Progenitor cell of endocrine pancreas (in vitro differentiated cells): ENCODE measurements at regions not wholly inside any gene's neighbourhood (a gene's known extent, or its start where the extent isn't known, plus 50 kb on each side); places are given as distances from the start of the nearest gene placed in this dataset.

Experiments used
- DNase-seq: peaks from one replicate; pipeline ENCODE4 v3.0.0; 2021; ENCODE audit warnings: low spot score; ENCODE audit not compliant: unreplicated experiment
- H3K27ac Mint-ChIP-seq: 2 replicates; pipeline ENCODE4 v1.8.0; 2021; ENCODE audit warnings: mild to moderate bottlenecking, moderate library complexity, mixed read lengths
- H3K27me3 Mint-ChIP-seq: 2 replicates; pipeline ENCODE4 v1.8.0; 2021; ENCODE audit warnings: mixed read lengths
- H3K36me3 Mint-ChIP-seq: 2 replicates; pipeline ENCODE4 v1.8.0; 2022; ENCODE audit warnings: mixed read lengths; ENCODE audit not compliant: insufficient read depth
- H3K4me1 Mint-ChIP-seq: 2 replicates; pipeline ENCODE4 v1.8.0; 2021; ENCODE audit warnings: low read depth, mixed read lengths
- H3K4me3 Mint-ChIP-seq: 2 replicates; pipeline ENCODE4 v1.8.0; 2021; ENCODE audit warnings: low read depth, mild to moderate bottlenecking, moderate library complexity, mixed read lengths
- H3K9me3 Mint-ChIP-seq: 2 replicates; pipeline ENCODE4 v1.8.0; 2021; ENCODE audit warnings: low read depth, mixed read lengths
- CTCF ChIP-seq: fragments of 200-600 bp; sonication (generic); IDR thresholded peaks from one replicate; pipeline ENCODE4 v1.5.0; 2021; ENCODE audit warnings: antibody characterized with exemption, mild to moderate bottlenecking; ENCODE audit not compliant: unreplicated experiment

GRCh38 chr10:128499486-128499885 lies 373.3 kb upstream of the MKI67 start:
- Mint-ChIP-seq H3K27me3 (peaks cover 4% of the 10 kb centered on the region), H3K4me1 (no peaks in the 10 kb centered on the region), H3K4me3 (no peak overlapping the region), H3K9me3 (no peaks in the 10 kb centered on the region), H3K36me3 (no peaks in the 10 kb centered on the region), H3K27ac (no peak overlapping the region)
- no peak for TF ChIP-seq CTCF
- no peak for DNase-seq

- H3K4me3 Mint-ChIP-seq, result no peak overlapping the region
- peaks cover 4% of the 10 kb centered on the region for H3K27me3 Mint-ChIP-seq
- H3K9me3 Mint-ChIP-seq, result no peaks in the 10 kb centered on the region
These were observed 373.7 kb upstream of the MKI67 start for GRCh38 chr10:128499956-128500355.

GRCh38 chr10:128500642-128501041 lies 374.4 kb upstream of the MKI67 start:
- no peak for TF ChIP-seq CTCF
- H3K27me3 Mint-ChIP-seq, result peaks cover 8% of the 10 kb centered on the region
- no peaks in the 10 kb centered on the region for H3K4me1 Mint-ChIP-seq
- H3K27ac Mint-ChIP-seq, result no peak overlapping the region
- no peak overlapping the region for H3K4me3 Mint-ChIP-seq
- no peaks in the 10 kb centered on the region for H3K9me3 Mint-ChIP-seq
- no peak for DNase-seq
- H3K36me3 Mint-ChIP-seq, result no peaks in the 10 kb centered on the region

More at GRCh38 chr10:128499956-128500355, 373.7 kb upstream of the MKI67 start:
- TF ChIP-seq CTCF, result no peak
- H3K4me1 Mint-ChIP-seq, result no peaks in the 10 kb centered on the region
- DNase-seq, result no peak
- no peak overlapping the region for H3K27ac Mint-ChIP-seq
- no peaks in the 10 kb centered on the region for H3K36me3 Mint-ChIP-seq

- peaks cover 17% of the 10 kb centered on the region for H3K27me3 Mint-ChIP-seq
- H3K4me1 Mint-ChIP-seq, result no peaks in the 10 kb centered on the region
- no peaks in the 10 kb centered on the region for H3K36me3 Mint-ChIP-seq
- TF ChIP-seq CTCF, result no peak
- H3K4me3 Mint-ChIP-seq, result no peak overlapping the region
- no peak overlapping the region for H3K27ac Mint-ChIP-seq
- DNase-seq, result no peak
- peaks cover 6% of the 10 kb centered on the region for H3K9me3 Mint-ChIP-seq
These were observed 379.1 kb upstream of the MKI67 start for GRCh38 chr10:128505346-128505745.

DNA sequence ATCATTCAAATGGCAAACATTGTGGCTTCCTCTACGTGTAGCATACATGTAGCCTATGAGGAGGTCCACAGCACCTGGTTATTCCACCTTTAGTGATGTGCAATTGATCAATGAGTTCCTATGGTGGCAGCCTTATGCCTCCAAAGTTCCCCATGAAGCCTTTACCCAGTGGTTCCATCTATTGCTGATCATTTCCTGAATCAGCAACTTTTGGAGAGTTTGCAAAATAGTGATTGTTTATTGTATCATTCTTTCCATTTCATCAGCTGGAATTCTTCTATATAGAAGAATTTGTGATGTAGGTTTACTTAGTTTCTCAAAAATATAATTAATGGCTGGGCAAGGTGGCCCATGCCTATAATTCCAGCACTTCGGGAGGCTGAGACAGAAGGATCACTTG lies 380.2 kb upstream of the MKI67 start:
- H3K4me1 Mint-ChIP-seq, result no peaks in the 10 kb centered on the region

More for the DNA sequence above, 380.2 kb upstream of the MKI67 start:
- Mint-ChIP-seq H3K9me3 (peaks cover 6% of the 10 kb centered on the region), H3K36me3 (no peaks in the 10 kb centered on the region), H3K27ac (no peak overlapping the region), H3K27me3 (peaks cover 18% of the 10 kb centered on the region), H3K4me3 (no peak overlapping the region)
- no peak for DNase-seq
- no peak for TF ChIP-seq CTCF
